HPDE6-E6E7 (cell line): ENCODE measurements at regions not wholly inside any gene's neighbourhood (a gene's known extent, or its start where the extent isn't known, plus 50 kb on each side); places are given as distances from the start of the nearest gene placed in this dataset.

Experiments used
- DNase-seq: peaks from one replicate; pipeline ENCODE4 v3.0.0; 2011; ENCODE audit warnings: missing footprints; ENCODE audit errors: extremely low spot score

- DNase-seq, result no peak
These were observed 1085.0 kb upstream of the TENM4 start for GRCh38 chr11:80525663-80526405.

- DNase-seq, result no peak
These were observed 1083.5 kb upstream of the TENM4 start for GRCh38 chr11:80524349-80524748.

GRCh38 chr11:80523057-80523456, 1082.2 kb upstream of the TENM4 start:
- no peak for DNase-seq

GRCh38 chr11:80521592-80521991, 1080.8 kb upstream of the TENM4 start:
- peak; percentile 9 for DNase-seq

- no peak for DNase-seq
These were observed 1079.7 kb upstream of the TENM4 start for GRCh38 chr11:80520507-80520887.

- peak; percentile 37 for DNase-seq
These were observed 1079.0 kb upstream of the TENM4 start for GRCh38 chr11:80519596-80520506.

GRCh38 chr11:80517701-80518100, 1076.9 kb upstream of the TENM4 start:
- DNase-seq, result no peak

GRCh38 chr11:80515097-80515496, 1074.3 kb upstream of the TENM4 start:
- DNase-seq, result no peak

- no peak for DNase-seq
These were observed 1071.7 kb upstream of the TENM4 start for GRCh38 chr11:80512491-80512890.

GRCh38 chr11:80505771-80506170, 1064.9 kb upstream of the TENM4 start:
- no peak for DNase-seq

GRCh38 chr11:80503990-80504389, 1063.2 kb upstream of the TENM4 start:
- no peak for DNase-seq

GRCh38 chr11:80502511-80502910, 1061.7 kb upstream of the TENM4 start:
- no peak for DNase-seq

GRCh38 chr11:80495116-80495515, 1054.3 kb upstream of the TENM4 start:
- DNase-seq, result peak; percentile 42

- DNase-seq, result no peak
These were observed 1047.1 kb upstream of the TENM4 start for GRCh38 chr11:80487952-80488351.

- DNase-seq, result no peak
These were observed 1045.8 kb upstream of the TENM4 start for GRCh38 chr11:80486678-80487077.

- no peak for DNase-seq
These were observed 1036.3 kb upstream of the TENM4 start for GRCh38 chr11:80477178-80477577.

GRCh38 chr11:80473562-80473961, 1032.7 kb upstream of the TENM4 start:
- DNase-seq, result no peak

- DNase-seq, result no peak
These were observed 1029.0 kb upstream of the TENM4 start for GRCh38 chr11:80469871-80470270.

GRCh38 chr11:80466570-80466969, 1025.7 kb upstream of the TENM4 start:
- no peak for DNase-seq

GRCh38 chr11:80462211-80462610, 1021.4 kb upstream of the TENM4 start:
- DNase-seq, result peak; percentile 88

GRCh38 chr11:80458376-80458775, 1017.5 kb upstream of the TENM4 start:
- DNase-seq, result no peak

- DNase-seq, result no peak
These were observed 1017.0 kb upstream of the TENM4 start for GRCh38 chr11:80457823-80458222.

- DNase-seq, result no peak
These were observed 1015.0 kb upstream of the TENM4 start for GRCh38 chr11:80455818-80456217.
